NCI-H345 treated with DMSO at 0.1 percent for 48 hours (cell line): ENCODE measurements at regions not wholly inside any gene's neighbourhood (a gene's known extent, or its start where the extent isn't known, plus 50 kb on each side); places are given as distances from the start of the nearest gene placed in this dataset.

Experiments
- DNase-seq: peaks from one replicate; lab custom pipeline; 2025; ENCODE audit not compliant: unreplicated experiment; lab: John Stamatoyannopoulos, UW

DNA sequence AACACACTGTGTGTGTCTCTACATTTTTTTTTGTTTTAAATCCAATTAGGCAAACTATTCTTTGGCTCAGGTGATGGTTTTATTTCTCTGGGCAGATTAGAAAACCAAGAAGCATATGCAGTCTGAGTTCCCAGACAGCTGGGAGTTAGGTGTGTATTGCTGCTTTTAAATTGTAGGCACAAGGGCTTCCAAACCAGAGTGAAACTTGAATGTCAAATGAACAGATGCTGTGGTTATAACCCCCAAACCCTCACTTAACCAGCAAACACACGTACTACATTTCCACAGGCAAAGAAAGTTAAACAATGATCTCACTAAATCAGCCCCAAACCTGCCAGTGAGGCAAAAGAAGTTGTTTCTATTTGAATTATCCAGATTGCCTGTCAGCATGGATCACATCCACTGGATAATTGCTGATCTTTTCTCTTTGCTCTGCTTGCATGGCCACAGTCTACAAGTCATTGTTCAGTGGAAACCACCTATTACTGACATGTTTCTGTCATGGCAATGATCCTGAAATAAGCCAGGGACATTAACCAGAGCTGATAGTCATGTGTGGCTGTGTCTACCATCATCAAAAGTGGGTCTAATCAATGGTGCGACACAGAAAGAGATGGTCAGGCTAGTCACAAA, 576.5 kb upstream of the PLXNA2 start:
- no peak for DNase-seq

GRCh38 chr1:208821939-208822338, 577.8 kb upstream of the PLXNA2 start:
- no peak for DNase-seq

DNA sequence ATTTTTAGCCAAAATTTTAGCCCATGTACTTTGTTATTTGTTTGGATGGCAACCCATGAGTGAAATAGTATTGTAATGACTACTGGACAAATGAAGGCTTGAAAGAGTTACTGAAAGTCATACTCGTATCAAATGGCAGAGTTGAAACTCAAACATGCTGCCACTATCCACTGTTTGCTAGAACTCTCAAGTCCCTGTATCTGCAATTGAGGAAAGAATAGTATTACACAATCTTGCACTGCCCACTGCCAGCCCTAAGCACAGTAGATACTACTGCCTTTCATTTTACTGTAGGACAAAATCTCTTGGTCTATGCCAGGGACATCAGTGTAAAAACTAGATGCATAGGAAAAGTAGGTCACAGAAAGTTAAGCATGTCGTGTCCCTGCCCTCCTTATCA, 581.1 kb upstream of the PLXNA2 start:
- DNase-seq, result no peak

- DNase-seq, result no peak
Measured at GRCh38 chr1:208829595-208829994, 585.4 kb upstream of the PLXNA2 start.

DNA sequence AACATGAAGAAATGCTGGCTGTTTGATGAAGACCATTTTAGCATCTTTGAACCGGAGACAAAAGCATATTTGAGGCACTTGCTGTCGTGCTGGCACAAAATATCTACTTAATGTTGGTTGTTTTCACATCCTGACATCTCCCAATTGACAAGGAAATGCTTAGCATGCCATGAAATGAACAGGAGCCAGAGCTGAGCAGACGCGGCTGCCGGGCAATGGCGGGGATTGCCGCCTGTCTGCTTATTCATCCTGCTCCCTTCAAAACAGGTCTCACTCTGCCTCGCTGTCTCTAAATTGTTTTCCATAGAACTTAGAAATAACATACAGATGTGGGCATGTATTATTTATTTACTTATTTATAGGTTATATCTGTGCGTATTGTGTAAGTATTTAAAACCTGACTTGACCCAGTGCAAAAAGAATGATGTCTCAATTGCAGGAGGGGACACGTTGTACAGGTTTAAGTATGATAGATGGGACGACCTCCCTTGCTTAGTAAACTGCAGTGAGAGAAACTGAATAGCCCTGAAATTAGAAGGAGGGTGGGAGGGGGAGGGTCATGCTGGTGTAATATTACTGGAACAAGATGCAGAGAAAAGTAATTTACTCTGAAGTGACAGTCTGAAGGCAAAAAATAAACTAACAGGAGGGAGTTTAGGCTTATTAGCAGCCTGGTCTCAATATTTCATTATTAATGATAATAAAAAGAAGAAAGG, 590.4 kb upstream of the PLXNA2 start:
- DNase-seq, result peak; percentile 90

- DNase-seq, result peak; percentile 90
Measured at GRCh38 chr1:208835097-208835463, 590.9 kb upstream of the PLXNA2 start.

- no peak for DNase-seq
Measured at GRCh38 chr1:208835781-208836180, 591.6 kb upstream of the PLXNA2 start.

- peak; percentile 92 for DNase-seq
Measured at GRCh38 chr1:208837242-208837641, 593.1 kb upstream of the PLXNA2 start.

DNA sequence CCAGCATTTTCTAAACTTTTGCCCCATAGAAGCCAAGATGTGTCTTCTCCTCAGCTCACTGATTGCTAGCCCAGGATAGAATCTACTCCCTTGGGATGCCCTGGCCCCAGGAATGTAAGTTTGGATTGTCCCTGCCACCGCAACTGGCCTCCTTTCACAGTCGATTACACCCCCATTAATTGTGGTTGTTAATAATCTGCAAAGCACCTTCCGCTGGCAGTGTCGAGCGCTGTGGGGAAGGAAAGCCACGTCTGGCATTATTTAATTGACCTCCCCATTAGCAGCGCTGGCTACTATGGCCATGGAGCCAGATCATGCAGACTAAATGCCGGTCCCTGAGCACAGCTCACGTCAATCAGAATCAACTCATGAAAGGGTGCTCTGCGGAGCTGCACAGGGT, 597.3 kb upstream of the PLXNA2 start:
- DNase-seq, result no peak

DNA sequence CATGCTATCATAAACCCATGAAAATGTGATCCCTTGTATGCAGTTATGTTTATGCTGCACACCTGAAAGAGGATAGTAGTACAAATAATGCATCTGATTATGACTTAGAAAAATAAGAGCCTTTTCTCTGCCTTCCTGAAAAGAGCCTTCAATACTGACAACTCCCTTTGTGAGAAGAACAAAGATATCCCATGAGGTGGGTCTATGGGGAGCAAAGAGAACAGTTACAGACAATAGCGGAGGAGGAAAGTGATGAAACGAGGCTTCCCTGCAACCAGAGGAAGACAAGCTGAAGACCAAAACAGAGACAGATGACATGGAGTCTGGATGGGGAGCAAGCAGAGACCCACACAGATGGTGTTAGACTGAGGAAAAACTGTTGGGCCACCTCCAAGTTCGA, 598.3 kb upstream of the PLXNA2 start:
- no peak for DNase-seq

- no peak for DNase-seq
Measured at GRCh38 chr1:208844158-208844557, 600.0 kb upstream of the PLXNA2 start.

DNA sequence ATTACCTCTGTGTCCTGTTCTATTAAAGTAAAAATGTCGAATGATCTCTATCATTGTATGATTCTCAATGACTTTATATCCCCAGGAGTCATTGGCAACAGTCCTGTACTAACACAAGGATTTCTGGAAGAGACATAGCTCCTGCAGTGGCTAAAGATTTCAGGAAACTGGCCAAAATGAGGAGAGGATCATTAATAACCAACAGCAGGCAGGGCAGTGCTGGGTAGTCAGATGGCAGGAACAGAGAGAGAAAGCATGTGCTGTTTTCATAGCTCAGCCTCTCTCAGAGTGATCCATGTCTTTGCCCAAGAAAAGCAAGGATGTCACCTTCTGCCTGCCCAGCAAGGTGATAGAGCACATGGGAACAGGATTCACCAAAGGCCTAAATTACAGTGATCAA, 604.7 kb upstream of the PLXNA2 start:
- DNase-seq, result no peak

- no peak for DNase-seq
Measured at GRCh38 chr1:208850442-208850841, 606.3 kb upstream of the PLXNA2 start.

GRCh38 chr1:208851366-208851765, 607.2 kb upstream of the PLXNA2 start:
- no peak for DNase-seq

DNA sequence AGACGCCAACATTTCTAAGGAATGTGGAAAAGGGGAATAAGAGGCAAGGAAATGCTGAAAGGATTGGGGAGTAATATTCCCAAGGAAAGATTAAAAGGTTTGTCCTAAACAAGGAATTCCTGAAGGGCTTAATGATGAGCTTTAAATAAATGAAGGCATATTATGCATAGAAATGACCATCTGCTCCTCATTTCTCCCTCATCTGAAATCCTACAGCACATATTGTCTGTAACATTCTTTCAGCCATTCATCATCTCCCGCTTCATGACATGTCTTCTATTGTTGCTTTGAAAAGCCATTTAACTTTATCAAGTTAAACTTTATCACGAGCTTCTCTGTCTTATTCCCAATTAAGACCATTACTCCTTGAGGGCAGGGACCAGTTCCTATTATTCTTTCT, 608.7 kb upstream of the PLXNA2 start:
- no peak for DNase-seq

DNA sequence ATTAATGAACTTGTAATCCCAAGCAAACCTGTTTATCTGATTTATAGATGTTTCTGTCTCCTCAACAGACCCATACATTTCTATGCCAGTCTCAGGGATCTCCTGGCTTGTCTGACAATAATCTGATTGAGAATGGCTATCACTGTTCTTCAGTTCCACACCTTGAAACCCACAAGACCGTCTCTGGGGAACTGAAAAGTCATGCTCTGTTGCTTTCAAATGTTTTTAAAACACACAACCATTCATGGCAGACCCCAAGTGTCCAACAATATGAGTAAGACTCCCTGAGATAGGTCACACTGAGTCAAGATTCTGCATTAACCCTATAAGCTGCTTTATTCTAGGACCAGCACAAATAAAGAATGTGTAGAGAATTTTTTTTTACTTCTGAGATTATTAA, 611.2 kb upstream of the PLXNA2 start:
- DNase-seq, result no peak

GRCh38 chr1:208857465-208857864, 613.3 kb upstream of the PLXNA2 start:
- no peak for DNase-seq

DNA sequence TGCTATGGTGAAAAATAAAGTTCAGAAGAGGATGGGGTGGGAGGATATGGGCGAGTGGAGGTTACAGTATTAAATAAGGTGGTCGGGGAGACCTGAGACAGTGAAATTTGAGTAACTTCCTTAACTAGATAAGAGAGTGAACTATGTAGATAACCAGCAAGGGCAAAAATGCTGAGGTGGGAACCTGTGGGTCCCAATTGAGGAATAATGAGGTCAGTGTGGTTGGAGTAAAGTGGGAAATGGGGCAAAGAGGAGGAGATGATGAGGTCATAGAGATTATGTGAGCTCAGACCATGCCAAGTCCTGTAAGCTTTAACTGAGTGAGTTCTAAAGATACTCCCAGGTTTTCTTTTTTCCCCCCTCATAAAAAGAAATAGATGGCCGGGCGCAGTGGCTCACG, 614.6 kb upstream of the PLXNA2 start:
- DNase-seq, result no peak

DNA sequence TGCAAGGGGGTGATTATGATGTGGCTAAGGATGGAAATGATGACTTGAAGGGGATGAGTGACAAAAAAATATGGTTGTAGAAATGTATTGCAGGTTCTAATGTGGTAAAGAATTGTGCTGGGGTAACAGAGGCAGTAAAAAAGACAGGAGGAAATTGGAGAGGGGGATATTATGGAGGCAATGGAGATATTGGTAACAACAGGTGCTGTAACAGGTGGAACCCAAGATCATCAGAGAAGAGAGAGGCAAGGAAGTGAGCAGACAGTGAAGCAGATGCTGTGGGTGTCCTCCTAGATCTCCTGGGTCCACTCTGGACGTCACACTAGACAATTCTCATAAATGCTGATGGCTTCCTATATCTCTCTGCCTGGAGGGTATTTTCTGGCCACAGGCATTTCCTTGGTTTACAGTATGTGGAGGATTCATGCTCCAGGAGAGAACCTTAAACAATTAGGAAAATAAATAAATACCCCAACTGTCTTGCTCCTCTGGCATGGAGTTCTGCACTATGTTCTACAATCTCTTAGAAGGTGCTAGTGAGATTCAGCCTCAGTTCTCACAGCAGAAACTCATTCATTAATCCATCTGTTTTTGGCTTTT, 620.3 kb upstream of the PLXNA2 start:
- DNase-seq, result no peak

DNA sequence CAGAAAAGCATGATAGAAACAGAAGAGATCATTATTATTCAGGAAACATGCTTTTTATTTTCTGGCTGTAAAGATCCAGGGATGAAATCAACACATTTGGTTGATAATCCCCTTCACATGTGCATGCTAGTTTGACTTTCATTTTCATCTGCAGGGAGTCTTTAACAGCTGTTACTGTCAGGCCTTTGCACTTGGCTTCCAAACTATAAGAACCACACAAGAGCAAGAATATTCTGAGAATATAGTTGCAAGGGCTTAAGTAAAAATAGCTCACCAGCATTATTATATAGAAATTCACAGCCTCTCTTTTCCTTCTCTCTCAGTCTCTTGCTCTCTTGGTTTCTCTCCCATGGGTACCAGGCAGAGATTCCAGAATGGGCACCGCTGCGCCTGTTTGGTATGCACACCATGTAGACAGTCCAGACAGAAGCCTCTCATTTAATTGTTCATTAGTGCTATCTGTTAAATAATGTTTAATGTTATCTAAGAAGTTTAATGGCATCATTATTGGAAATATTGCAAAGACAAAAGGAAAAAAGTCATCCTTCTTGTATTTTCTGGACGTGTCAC, 622.3 kb upstream of the PLXNA2 start:
- no peak for DNase-seq

- DNase-seq, result no peak
Measured at GRCh38 chr1:208868554-208868953, 624.4 kb upstream of the PLXNA2 start.

DNA sequence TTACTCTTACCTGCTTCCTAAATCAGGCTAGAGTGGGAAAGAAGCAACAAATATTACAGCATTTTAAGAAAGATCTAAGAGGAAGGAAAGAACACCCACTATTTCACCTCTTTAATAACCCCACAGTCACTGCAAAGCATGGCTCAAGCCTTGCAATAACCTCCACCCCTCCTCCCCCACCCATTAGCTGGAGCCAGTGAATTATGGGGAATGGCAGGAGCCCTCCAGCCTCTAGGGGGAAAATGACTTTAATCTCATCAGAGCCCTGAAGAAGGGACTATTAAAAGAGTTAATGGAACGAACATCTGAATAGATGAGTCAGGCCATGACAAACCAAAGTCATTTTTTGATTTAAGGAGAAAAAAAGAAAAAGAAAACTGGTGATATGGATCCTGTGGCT, 630.7 kb upstream of the PLXNA2 start:
- DNase-seq, result no peak
